Esophagus squamous epithelium (tissue), 4 donors: ENCODE measurements at regions not wholly inside any gene's neighbourhood (a gene's known extent, or its start where the extent isn't known, plus 50 kb on each side); places are given as distances from the start of the nearest gene placed in this dataset.

ENCODE experiments used
- CTCF ChIP-seq, 6 experiments: fragments of 450-650 bp in 4 of 6; fragments of 200-600 bp in 2 of 6; sonication (generic) in 2 of 6; IDR thresholded peaks; one replicate each; pipeline ENCODE4 v1.5.1; 2016 to 2019; ENCODE audit warnings: antibody characterized with exemption in 6 of 6, mild to moderate bottlenecking in 4 of 6, moderate library complexity in 4 of 6
- POLR2A ChIP-seq, 4 donors: fragments of 450-650 bp; IDR thresholded peaks; one replicate each; pipeline ENCODE4 v1.6.1; 2017; ENCODE audit warnings: antibody characterized with exemption in 4 of 4, mild to moderate bottlenecking in 4 of 4, moderate library complexity in 3 of 4

GRCh38 chr17:72438783-72439182 lies 318.0 kb downstream of the SOX9 start:
- TF ChIP-seq POLR2A (IDR thresholded peaks at IDR 0.05) = no peak
- TF ChIP-seq CTCF (IDR thresholded peaks at IDR 0.05) = no peak
